ENCODE measurements at regions not wholly inside any gene's neighbourhood (a gene's known extent, or its start where the extent isn't known, plus 50 kb on each side); places are given as distances from the start of the nearest gene placed in this dataset.

DNA sequence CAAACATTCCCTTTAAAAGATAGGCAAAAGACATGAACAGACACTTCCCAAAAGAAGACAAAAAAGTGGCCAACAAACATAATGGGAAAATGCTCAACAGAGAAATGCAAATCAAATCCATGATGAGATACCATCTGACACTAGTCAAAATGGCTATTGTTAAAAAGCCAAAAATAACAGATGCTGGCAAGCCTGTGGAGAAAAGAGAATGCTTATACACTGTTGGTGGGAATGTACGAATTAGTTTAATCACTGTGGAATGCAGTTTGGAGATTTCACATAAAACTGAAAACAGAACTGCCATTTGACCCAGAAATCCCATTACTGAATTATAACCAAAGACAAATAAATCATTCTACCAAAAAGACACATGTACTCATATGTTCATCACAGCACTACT is 58.3 kb upstream of the WDR41 start:
- DNase-seq (ENCODE audit: low read depth), result no peak
- H3K4me3 ChIP-seq (ENCODE audit: low read depth, low read length), result no peak overlapping the region
- TF ChIP-seq, protein P1, sequence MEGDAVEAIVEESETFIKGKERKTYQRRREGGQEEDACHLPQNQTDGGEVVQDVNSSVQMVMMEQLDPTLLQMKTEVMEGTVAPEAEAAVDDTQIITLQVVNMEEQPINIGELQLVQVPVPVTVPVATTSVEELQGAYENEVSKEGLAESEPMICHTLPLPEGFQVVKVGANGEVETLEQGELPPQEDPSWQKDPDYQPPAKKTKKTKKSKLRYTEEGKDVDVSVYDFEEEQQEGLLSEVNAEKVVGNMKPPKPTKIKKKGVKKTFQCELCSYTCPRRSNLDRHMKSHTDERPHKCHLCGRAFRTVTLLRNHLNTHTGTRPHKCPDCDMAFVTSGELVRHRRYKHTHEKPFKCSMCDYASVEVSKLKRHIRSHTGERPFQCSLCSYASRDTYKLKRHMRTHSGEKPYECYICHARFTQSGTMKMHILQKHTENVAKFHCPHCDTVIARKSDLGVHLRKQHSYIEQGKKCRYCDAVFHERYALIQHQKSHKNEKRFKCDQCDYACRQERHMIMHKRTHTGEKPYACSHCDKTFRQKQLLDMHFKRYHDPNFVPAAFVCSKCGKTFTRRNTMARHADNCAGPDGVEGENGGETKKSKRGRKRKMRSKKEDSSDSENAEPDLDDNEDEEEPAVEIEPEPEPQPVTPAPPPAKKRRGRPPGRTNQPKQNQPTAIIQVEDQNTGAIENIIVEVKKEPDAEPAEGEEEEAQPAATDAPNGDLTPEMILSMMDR (IDR thresholded peaks at IDR 0.05; ENCODE audit: low read depth, low read length, missing control alignments), result no peak

DNA sequence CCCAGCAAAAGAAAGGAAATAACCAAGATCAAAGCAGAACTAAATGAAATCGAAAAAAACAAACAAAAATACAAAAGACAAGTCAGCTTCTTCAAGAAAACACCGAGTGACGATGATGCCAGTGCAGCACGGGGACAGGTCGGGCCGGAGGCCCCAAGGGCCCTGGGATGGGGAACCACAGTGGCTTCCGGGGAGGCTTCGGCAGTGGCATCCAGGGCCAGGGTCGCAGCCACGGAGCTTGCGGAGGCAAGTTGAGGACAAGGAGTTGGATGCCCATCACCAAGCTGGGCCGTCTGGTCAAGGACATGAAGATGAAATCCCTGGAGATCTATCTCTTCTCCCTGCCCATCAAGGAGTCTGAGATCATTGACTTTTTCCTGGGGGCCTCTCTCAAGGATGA is 53.2 kb upstream of the WDR41 start:
- no peak for DNase-seq (ENCODE audit: low read depth)
- H3K4me3 ChIP-seq (ENCODE audit: low read depth, low read length), result no peak overlapping the region
- TF ChIP-seq, protein P1 (IDR thresholded peaks at IDR 0.05; ENCODE audit: low read depth, low read length, missing control alignments), result no peak

All from GM12864 (cell line).